ENCODE measurements at regions not wholly inside any gene's neighbourhood (a gene's known extent, or its start where the extent isn't known, plus 50 kb on each side); places are given as distances from the start of the nearest gene placed in this dataset.
A peak's percentile ranks its signal among the peaks of the same experiment; 100 is the strongest.

DNA sequence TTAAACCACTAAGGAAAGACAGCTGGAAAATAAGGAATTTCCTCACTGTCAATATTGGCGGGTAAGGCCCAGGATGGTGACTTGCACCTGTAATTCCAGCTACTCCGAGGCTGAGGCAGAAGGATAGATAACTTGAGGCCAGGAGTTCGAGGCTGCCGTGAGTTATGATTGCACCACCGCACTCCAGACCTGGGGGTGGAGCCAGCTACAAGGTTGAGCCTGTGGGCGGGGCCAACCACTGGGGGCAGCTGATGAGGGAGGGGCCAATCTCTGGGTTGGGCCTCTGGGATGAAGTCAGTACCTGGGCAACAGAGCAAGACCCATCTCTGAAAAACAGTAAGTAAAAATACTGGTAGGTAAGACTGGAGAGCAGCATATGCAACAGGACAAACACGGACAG is 80.1 kb upstream of the ADO start:
- TF ChIP-seq, protein P1, sequence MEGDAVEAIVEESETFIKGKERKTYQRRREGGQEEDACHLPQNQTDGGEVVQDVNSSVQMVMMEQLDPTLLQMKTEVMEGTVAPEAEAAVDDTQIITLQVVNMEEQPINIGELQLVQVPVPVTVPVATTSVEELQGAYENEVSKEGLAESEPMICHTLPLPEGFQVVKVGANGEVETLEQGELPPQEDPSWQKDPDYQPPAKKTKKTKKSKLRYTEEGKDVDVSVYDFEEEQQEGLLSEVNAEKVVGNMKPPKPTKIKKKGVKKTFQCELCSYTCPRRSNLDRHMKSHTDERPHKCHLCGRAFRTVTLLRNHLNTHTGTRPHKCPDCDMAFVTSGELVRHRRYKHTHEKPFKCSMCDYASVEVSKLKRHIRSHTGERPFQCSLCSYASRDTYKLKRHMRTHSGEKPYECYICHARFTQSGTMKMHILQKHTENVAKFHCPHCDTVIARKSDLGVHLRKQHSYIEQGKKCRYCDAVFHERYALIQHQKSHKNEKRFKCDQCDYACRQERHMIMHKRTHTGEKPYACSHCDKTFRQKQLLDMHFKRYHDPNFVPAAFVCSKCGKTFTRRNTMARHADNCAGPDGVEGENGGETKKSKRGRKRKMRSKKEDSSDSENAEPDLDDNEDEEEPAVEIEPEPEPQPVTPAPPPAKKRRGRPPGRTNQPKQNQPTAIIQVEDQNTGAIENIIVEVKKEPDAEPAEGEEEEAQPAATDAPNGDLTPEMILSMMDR (IDR thresholded peaks at IDR 0.05; ENCODE audit: low read depth, low read length) = no peak
- no peak for DNase-seq (ENCODE audit: low read depth in 2 of 2)
- no peak overlapping the region for H3K4me3 ChIP-seq (replicated peaks in 1 of 2; ENCODE audit: low read depth in 2 of 2, low read length in 2 of 2)

DNA sequence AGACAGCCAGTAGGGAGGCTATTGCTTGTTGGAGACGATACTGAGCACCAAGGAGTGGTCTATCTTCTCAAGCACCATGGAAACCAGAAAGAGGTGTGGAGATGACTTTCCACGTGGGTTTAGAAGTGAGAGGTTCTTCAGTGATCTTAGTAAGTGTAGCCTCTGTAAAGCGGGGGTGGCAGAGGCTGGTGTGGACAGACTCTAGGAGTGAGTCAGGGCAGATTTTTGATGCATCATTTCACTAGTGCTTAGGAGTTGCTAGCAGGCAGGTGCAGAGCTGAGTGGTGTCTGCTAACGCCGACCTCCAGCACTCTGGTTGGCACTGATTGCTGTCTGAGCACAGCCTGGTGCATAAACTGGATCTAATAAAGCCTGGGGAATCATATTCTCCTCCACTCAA is 78.4 kb upstream of the ADO start:
- no peak for DNase-seq (ENCODE audit: low read depth in 2 of 2)
- TF ChIP-seq, protein P1 (IDR thresholded peaks at IDR 0.05; ENCODE audit: low read depth, low read length) = no peak

DNA sequence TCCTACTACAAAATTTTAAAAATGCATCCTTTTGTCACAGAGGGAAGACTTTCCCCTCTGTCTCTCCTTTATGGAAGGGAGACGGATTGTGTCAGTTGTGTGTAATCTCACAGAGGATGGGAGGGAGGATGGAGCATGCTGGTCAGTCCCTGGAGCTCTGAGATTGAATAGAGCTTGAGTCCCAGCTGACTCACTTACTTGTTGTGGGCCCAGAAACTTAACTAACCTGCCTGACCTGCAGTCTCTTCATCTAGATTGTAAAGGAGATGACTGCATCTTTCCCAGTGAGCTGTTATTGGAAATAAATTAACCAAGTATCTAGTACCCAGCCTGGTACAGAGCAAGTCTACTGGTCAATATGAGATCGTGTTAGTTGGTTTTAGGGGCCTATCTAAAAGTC is 77.9 kb upstream of the ADO start:
- TF ChIP-seq, protein P1 (IDR thresholded peaks at IDR 0.05; ENCODE audit: low read depth, low read length) = no peak
- no peak for DNase-seq (ENCODE audit: low read depth in 2 of 2)
- no peak overlapping the region for H3K4me3 ChIP-seq (replicated peaks in 1 of 2; ENCODE audit: low read depth in 2 of 2, low read length in 2 of 2)

More for the DNA sequence above, 78.4 kb upstream of the ADO start:
- H3K4me3 ChIP-seq (replicated peaks in 1 of 2; ENCODE audit: low read depth in 2 of 2, low read length in 2 of 2) = no peak overlapping the region

DNA sequence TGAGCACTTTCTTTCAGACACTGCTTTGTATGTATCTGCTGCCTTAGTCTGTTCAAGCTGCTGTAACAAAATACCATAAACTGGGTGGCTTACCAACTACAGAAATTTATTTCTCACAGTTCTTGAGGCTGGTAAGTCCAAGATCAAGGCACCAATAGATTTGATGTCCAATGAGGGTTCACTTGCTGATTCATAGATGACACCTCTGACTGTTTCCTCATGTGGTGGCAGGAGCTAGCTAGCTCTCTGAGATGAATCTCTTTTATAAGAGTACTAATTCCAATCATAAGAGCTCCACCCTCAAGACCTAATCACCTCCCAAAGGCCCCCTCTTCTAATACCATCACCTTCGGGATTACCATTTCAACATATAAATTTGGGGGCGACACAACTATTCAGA is 76.6 kb upstream of the ADO start:
- no peak overlapping the region for H3K4me3 ChIP-seq (replicated peaks in 1 of 2; ENCODE audit: low read depth in 2 of 2, low read length in 2 of 2)
- TF ChIP-seq, protein P1 (IDR thresholded peaks at IDR 0.05; ENCODE audit: low read depth, low read length) = no peak
- no peak for DNase-seq (ENCODE audit: low read depth in 2 of 2)

DNA sequence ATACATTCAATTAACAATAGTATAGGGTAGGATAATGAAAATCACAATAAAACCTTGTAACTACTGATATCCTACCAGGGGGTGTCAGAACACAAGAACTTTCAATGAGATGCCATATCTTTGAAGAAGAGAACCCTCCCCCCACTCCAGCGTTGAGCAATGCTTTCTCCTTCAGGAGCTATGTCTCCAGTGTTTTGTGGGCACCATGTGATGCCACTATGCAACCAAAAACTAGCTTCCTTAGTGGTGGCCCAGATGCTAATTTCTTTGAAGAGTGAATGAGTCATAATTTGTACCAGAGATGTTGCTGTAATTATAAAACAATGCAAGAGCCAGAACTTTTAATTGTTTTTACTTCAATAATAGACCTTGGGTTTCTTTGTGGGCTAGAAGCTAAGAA is 76.0 kb upstream of the ADO start:
- DNase-seq (ENCODE audit: low read depth in 2 of 2) = peak in 1 of 2 donors; percentile 3
- H3K4me3 ChIP-seq (replicated peaks in 1 of 2; ENCODE audit: low read depth in 2 of 2, low read length in 2 of 2) = no peak overlapping the region
- TF ChIP-seq, protein P1 (IDR thresholded peaks at IDR 0.05; ENCODE audit: low read depth, low read length) = no peak

DNA sequence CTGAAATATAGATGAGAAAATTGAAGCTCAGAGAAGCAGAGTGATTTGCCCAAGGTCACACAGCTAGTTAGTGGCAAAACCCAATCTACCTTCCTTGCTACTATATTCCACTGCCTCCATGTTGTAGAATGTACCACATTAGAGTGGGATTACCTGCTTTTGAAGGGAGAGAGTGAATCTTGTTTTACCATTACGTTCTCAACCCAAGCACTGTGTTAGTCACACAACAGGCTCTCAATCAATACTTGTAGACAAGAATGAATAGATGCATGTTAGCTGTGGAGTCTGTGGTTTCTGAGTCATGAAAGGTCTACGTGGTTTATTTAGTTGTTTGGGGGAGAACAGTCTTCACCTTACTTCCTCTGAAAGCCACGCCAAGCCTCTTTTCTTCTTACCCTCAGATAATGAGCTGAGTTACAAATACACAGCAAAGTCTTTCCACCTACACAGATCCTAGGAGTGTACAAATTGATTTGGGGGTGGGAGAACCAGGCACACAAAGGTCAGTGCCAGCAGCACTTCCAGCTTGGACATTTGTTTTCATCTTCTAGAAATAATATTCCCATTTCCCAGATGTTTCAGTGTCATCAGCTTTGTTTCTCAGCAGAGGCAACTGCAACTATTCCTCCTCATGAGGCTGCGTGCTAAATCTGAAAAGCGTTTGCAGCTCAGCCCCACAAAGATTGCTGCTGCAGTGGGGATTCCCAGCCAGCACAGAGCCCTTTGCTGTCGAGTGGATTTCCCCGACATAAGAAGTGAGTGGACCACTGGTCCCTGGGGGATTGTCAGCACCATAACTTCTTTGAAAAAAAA is 71.5 kb upstream of the ADO start:
- DNase-seq (ENCODE audit: low read depth in 2 of 2) = peak; percentile 3 to 56
- no peak overlapping the region for H3K4me3 ChIP-seq (replicated peaks in 1 of 2; ENCODE audit: low read depth in 2 of 2, low read length in 2 of 2)
- TF ChIP-seq, protein P1 (IDR thresholded peaks at IDR 0.05; ENCODE audit: low read depth, low read length) = no peak
